ENCODE measurements at regions not wholly inside any gene's neighbourhood (a gene's known extent, or its start where the extent isn't known, plus 50 kb on each side); places are given as distances from the start of the nearest gene placed in this dataset.

GRCh38 chr17:70478902-70479301, 309.6 kb downstream of the KCNJ2 start:
- Histone ChIP-seq H3K4me3 (replicated peaks; ENCODE audit: insufficient read depth, low read length) (no peak overlapping the region), H3K27me3 (ENCODE audit: insufficient read depth, poor library complexity, severe bottlenecking) (no peaks in the 10 kb centered on the region), H3K27ac (replicated peaks) (no peak overlapping the region)
- TF ChIP-seq REST (IDR thresholded peaks at IDR 0.05; ENCODE audit: insufficient replicate concordance, low read depth), result no peak
- TF ChIP-seq POLR2AphosphoS5 (IDR thresholded peaks at IDR 0.05; ENCODE audit: low read depth), result no peak
- no peak for DNase-seq (ENCODE audit: low read depth in 1 of 2, low spot score in 1 of 2)

- no peaks in the 10 kb centered on the region for H3K27me3 ChIP-seq (ENCODE audit: insufficient read depth, poor library complexity, severe bottlenecking)
- no peak for DNase-seq (ENCODE audit: low read depth in 1 of 2, low spot score in 1 of 2)
- no peak for TF ChIP-seq SPI1 (IDR thresholded peaks at IDR 0.05; ENCODE audit: borderline replicate concordance, low read depth)
- TF ChIP-seq POLR2AphosphoS5 (IDR thresholded peaks at IDR 0.05; ENCODE audit: low read depth), result no peak
- TF ChIP-seq REST (IDR thresholded peaks at IDR 0.05; ENCODE audit: insufficient replicate concordance, low read depth), result no peak
- TF ChIP-seq CTCF (IDR thresholded peaks at IDR 0.05; ENCODE audit: insufficient read depth, low read length), result no peak
- no peak for TF ChIP-seq GABPA (IDR thresholded peaks at IDR 0.05; ENCODE audit: low read depth)
- no peak overlapping the region for H3K27ac ChIP-seq (replicated peaks)
- H3K4me3 ChIP-seq (replicated peaks; ENCODE audit: insufficient read depth, low read length), result no peak overlapping the region
These were observed 310.4 kb downstream of the KCNJ2 start for GRCh38 chr17:70479779-70480178.

- Histone ChIP-seq H3K4me3 (replicated peaks; ENCODE audit: insufficient read depth, low read length) (no peak overlapping the region), H3K27me3 (ENCODE audit: insufficient read depth, poor library complexity, severe bottlenecking) (no peaks in the 10 kb centered on the region), H3K27ac (replicated peaks) (no peak overlapping the region)
- no peak for DNase-seq (ENCODE audit: low read depth in 1 of 2, low spot score in 1 of 2)
- TF ChIP-seq GABPA (IDR thresholded peaks at IDR 0.05; ENCODE audit: low read depth) (no peak), POLR2AphosphoS5 (IDR thresholded peaks at IDR 0.05; ENCODE audit: low read depth) (no peak), CTCF (IDR thresholded peaks at IDR 0.05; ENCODE audit: insufficient read depth, low read length) (no peak), SPI1 (IDR thresholded peaks at IDR 0.05; ENCODE audit: borderline replicate concordance, low read depth) (no peak)
These were observed 314.3 kb downstream of the KCNJ2 start for GRCh38 chr17:70483624-70484023.

- Histone ChIP-seq H3K27me3 (ENCODE audit: insufficient read depth, poor library complexity, severe bottlenecking) (no peaks in the 10 kb centered on the region), H3K27ac (replicated peaks) (no peak overlapping the region), H3K4me3 (replicated peaks; ENCODE audit: insufficient read depth, low read length) (no peak overlapping the region)
- DNase-seq (ENCODE audit: low read depth in 1 of 2, low spot score in 1 of 2), result no peak
- TF ChIP-seq REST (IDR thresholded peaks at IDR 0.05; ENCODE audit: insufficient replicate concordance, low read depth), result no peak
- TF ChIP-seq GABPA (IDR thresholded peaks at IDR 0.05; ENCODE audit: low read depth), result no peak
- no peak for TF ChIP-seq SPI1 (IDR thresholded peaks at IDR 0.05; ENCODE audit: borderline replicate concordance, low read depth)
- TF ChIP-seq CTCF (IDR thresholded peaks at IDR 0.05; ENCODE audit: insufficient read depth, low read length), result no peak
- no peak for TF ChIP-seq POLR2AphosphoS5 (IDR thresholded peaks at IDR 0.05; ENCODE audit: low read depth)
These were observed 314.7 kb downstream of the KCNJ2 start for GRCh38 chr17:70484050-70484449.

All from HL-60 (cell line).